H1 (cell line): ENCODE measurements at regions not wholly inside any gene's neighbourhood (a gene's known extent, or its start where the extent isn't known, plus 50 kb on each side); places are given as distances from the start of the nearest gene placed in this dataset.

Experiments used
- BACH1 ChIP-seq: IDR thresholded peaks from 2 replicates; pipeline ENCODE4 v1.6.1; 2012; ENCODE audit warnings: low read length, improper control_type of control experiment
- FOSL1 ChIP-seq: IDR thresholded peaks from 2 replicates; pipeline ENCODE4 v1.6.1; 2011; ENCODE audit warnings: mild to moderate bottlenecking, low read depth, low read length, moderate library complexity; ENCODE audit not compliant: insufficient read depth
- GTF2F1 ChIP-seq: IDR thresholded peaks from 2 replicates; pipeline ENCODE4 v1.6.1; 2012; ENCODE audit warnings: low read depth, low read length, improper control_type of control experiment, borderline replicate concordance
- NANOG ChIP-seq: IDR thresholded peaks from 2 replicates; pipeline ENCODE4 v1.6.1; 2011; ENCODE audit warnings: low read length, low read depth, mild to moderate bottlenecking, inconsistent platforms; ENCODE audit not compliant: insufficient read depth, poor library complexity, severe bottlenecking
- POLR2A ChIP-seq, 2 experiments: IDR thresholded peaks; 1 replicate in 1 of 2; 2 replicates in 1 of 2; pipeline ENCODE4 v1.6.1; 2011; ENCODE audit warnings: low read depth in 2 of 2, low read length in 2 of 2, mild to moderate bottlenecking in 2 of 2; ENCODE audit errors: control extremely low read depth in 1 of 2
- RNF2 ChIP-seq: fragments of 200-900, 300-1000 bp; sonication (generic); IDR thresholded peaks from 2 replicates; pipeline ENCODE4 v1.7.1; 2016; ENCODE audit warnings: borderline replicate concordance, low read depth, mild to moderate bottlenecking, antibody characterized with exemption, low read length; ENCODE audit not compliant: poor library complexity, severe bottlenecking; ENCODE audit errors: missing control alignments
- SP4 ChIP-seq: IDR thresholded peaks from 2 replicates; pipeline ENCODE4 v1.6.1; 2012; ENCODE audit warnings: low read length, inconsistent platforms
- SUZ12 ChIP-seq: fragments of 200-600 bp; sonication (generic); IDR thresholded peaks from 2 replicates; pipeline ENCODE4 v1.6.1; 2012; ENCODE audit warnings: mild to moderate bottlenecking, inconsistent platforms, low read length, moderate library complexity, mixed read lengths
- TAF1 ChIP-seq: IDR thresholded peaks from 2 replicates; pipeline ENCODE4 v1.6.1; 2011; ENCODE audit warnings: mild to moderate bottlenecking, low read depth, low read length
- TEAD4 ChIP-seq: IDR thresholded peaks from 2 replicates; pipeline ENCODE4 v1.6.1; 2012; ENCODE audit warnings: low read depth, low read length, inconsistent platforms, mixed read lengths
- TF ChIP-seq, protein P1 (sequence below): fragments of 300-600 bp; sonication (generic); IDR thresholded peaks from 2 replicates; pipeline ENCODE4 v1.7.1; 2012; ENCODE audit warnings: low read length, moderate library complexity, mild to moderate bottlenecking, inconsistent platforms; ENCODE audit not compliant: insufficient replicate concordance

GRCh38 chr1:227466039-227466645 lies 97.2 kb upstream of the ZNF678 start (continued):
- TF ChIP-seq, protein P1, sequence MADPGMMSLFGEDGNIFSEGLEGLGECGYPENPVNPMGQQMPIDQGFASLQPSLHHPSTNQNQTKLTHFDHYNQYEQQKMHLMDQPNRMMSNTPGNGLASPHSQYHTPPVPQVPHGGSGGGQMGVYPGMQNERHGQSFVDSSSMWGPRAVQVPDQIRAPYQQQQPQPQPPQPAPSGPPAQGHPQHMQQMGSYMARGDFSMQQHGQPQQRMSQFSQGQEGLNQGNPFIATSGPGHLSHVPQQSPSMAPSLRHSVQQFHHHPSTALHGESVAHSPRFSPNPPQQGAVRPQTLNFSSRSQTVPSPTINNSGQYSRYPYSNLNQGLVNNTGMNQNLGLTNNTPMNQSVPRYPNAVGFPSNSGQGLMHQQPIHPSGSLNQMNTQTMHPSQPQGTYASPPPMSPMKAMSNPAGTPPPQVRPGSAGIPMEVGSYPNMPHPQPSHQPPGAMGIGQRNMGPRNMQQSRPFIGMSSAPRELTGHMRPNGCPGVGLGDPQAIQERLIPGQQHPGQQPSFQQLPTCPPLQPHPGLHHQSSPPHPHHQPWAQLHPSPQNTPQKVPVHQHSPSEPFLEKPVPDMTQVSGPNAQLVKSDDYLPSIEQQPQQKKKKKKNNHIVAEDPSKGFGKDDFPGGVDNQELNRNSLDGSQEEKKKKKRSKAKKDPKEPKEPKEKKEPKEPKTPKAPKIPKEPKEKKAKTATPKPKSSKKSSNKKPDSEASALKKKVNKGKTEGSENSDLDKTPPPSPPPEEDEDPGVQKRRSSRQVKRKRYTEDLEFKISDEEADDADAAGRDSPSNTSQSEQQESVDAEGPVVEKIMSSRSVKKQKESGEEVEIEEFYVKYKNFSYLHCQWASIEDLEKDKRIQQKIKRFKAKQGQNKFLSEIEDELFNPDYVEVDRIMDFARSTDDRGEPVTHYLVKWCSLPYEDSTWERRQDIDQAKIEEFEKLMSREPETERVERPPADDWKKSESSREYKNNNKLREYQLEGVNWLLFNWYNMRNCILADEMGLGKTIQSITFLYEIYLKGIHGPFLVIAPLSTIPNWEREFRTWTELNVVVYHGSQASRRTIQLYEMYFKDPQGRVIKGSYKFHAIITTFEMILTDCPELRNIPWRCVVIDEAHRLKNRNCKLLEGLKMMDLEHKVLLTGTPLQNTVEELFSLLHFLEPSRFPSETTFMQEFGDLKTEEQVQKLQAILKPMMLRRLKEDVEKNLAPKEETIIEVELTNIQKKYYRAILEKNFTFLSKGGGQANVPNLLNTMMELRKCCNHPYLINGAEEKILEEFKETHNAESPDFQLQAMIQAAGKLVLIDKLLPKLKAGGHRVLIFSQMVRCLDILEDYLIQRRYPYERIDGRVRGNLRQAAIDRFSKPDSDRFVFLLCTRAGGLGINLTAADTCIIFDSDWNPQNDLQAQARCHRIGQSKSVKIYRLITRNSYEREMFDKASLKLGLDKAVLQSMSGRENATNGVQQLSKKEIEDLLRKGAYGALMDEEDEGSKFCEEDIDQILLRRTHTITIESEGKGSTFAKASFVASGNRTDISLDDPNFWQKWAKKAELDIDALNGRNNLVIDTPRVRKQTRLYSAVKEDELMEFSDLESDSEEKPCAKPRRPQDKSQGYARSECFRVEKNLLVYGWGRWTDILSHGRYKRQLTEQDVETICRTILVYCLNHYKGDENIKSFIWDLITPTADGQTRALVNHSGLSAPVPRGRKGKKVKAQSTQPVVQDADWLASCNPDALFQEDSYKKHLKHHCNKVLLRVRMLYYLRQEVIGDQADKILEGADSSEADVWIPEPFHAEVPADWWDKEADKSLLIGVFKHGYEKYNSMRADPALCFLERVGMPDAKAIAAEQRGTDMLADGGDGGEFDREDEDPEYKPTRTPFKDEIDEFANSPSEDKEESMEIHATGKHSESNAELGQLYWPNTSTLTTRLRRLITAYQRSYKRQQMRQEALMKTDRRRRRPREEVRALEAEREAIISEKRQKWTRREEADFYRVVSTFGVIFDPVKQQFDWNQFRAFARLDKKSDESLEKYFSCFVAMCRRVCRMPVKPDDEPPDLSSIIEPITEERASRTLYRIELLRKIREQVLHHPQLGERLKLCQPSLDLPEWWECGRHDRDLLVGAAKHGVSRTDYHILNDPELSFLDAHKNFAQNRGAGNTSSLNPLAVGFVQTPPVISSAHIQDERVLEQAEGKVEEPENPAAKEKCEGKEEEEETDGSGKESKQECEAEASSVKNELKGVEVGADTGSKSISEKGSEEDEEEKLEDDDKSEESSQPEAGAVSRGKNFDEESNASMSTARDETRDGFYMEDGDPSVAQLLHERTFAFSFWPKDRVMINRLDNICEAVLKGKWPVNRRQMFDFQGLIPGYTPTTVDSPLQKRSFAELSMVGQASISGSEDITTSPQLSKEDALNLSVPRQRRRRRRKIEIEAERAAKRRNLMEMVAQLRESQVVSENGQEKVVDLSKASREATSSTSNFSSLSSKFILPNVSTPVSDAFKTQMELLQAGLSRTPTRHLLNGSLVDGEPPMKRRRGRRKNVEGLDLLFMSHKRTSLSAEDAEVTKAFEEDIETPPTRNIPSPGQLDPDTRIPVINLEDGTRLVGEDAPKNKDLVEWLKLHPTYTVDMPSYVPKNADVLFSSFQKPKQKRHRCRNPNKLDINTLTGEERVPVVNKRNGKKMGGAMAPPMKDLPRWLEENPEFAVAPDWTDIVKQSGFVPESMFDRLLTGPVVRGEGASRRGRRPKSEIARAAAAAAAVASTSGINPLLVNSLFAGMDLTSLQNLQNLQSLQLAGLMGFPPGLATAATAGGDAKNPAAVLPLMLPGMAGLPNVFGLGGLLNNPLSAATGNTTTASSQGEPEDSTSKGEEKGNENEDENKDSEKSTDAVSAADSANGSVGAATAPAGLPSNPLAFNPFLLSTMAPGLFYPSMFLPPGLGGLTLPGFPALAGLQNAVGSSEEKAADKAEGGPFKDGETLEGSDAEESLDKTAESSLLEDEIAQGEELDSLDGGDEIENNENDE: no peak
- TF ChIP-seq TAF1: no peak
- no peak for TF ChIP-seq FOSL1
- no peak for TF ChIP-seq NANOG
- TF ChIP-seq TEAD4: no peak
- TF ChIP-seq POLR2A (IDR thresholded peaks at IDR 0.05; ENCODE audit: control extremely low read depth in 1 of 2, low read depth in 2 of 2, low read length in 2 of 2): no peak
- TF ChIP-seq BACH1: no peak
- no peak for TF ChIP-seq GTF2F1
- TF ChIP-seq SP4: no peak
- TF ChIP-seq SUZ12: no peak
- no peak for TF ChIP-seq RNF2
